ENCODE measurements at regions not wholly inside any gene's neighbourhood (a gene's known extent, or its start where the extent isn't known, plus 50 kb on each side); places are given as distances from the start of the nearest gene placed in this dataset.

GRCh38 chr3:154718053-154718452 lies 288.1 kb upstream of the GPR149 start:
- 0 to 100% (median 18%) methylated on average over 1 of the region's 1 CpG; no CpG with 5 or more reads in 2 of the 10 experiments for WGBS, 10 experiments

DNA sequence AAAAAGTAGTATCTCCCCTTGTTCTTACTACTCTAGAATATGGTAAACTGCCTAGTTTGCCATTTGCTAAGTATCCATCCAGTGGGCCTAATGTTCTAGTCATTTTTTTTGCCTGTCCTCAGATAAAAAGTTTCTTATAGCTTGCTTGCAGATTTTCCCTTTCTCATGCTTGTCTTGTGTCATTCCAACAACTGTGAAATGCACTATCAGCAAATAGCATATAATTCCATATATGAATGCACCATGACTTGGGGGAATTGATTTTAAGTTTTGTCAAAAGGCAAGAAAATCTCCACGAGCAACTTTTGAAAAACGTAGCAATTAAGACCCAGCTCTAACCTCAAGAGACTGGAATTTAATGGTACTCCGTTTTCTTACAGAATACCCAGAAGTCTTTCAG lies 286.2 kb upstream of the GPR149 start:
- in situ Hi-C loops (cut with MboI; ENCODE audit: low pct_unique_long_range_greater_than_20kb in 2 of 9, low sequenced_read_pairs in 9 of 9, unreplicated experiment in 9 of 9), result no loop called here
- H3K4me1 ChIP-seq (replicated peaks in 1 of 2), result no peaks in the 10 kb centered on the region
- H3K27ac ChIP-seq, result no peak overlapping the region
- no peak for ATAC-seq (replicated peaks in 6 of 8)
- WGBS, 10 experiments, result 50 to 100% (median 84%) methylated on average over 1 to 3 of the region's 3 CpGs; no CpG with 5 or more reads in 1 of the 10 experiments
- H3K4me3 ChIP-seq, result no peak overlapping the region

More at GRCh38 chr3:154718053-154718452, 288.1 kb upstream of the GPR149 start:
- no peak for ATAC-seq (replicated peaks in 6 of 8)
- no peak overlapping the region for H3K27ac ChIP-seq
- no peaks in the 10 kb centered on the region for H3K4me1 ChIP-seq (replicated peaks in 1 of 2)
- H3K4me3 ChIP-seq, result no peak overlapping the region
- in situ Hi-C loops (cut with MboI; ENCODE audit: low pct_unique_long_range_greater_than_20kb in 2 of 9, low sequenced_read_pairs in 9 of 9, unreplicated experiment in 9 of 9), result no loop called here

DNA sequence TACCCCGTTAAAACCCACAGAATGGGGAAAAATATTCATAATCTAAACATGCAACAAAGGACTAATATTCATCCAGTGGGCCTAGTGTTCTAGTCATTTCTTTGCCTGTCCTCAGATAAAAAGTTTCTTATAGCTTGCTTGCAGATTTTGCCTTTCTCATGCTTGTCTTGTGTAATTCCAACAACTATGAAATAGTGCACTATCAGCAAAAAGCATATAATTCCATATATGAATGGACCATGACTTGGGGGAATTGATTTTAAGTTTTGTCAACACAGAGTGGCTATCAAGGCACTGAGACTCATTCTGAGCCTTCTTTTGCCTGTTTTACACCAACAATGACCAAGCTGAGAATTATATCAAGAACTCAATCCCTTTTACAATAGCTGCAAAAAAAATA lies 278.6 kb upstream of the GPR149 start:
- Histone ChIP-seq H3K27ac (no peak overlapping the region), H3K4me1 (replicated peaks in 1 of 2) (no peaks in the 10 kb centered on the region), H3K4me3 (no peak overlapping the region)
- ATAC-seq (replicated peaks in 6 of 8), result no peak
- in situ Hi-C loops (cut with MboI; ENCODE audit: low pct_unique_long_range_greater_than_20kb in 2 of 9, low sequenced_read_pairs in 9 of 9, unreplicated experiment in 9 of 9), result no loop called here
- WGBS, 10 experiments, result 0 to 100% (median 55%) methylated on average over 1 of the region's 1 CpG; no CpG with 5 or more reads in 4 of the 10 experiments

GRCh38 chr3:154701055-154701454 lies 271.1 kb upstream of the GPR149 start:
- WGBS, 10 experiments, result 69 to 100% (median 88%) methylated on average over 1 to 3 of the region's 3 CpGs; no CpG with 5 or more reads in 1 of the 10 experiments
- H3K4me1 ChIP-seq (replicated peaks in 1 of 2), result no peaks in the 10 kb centered on the region
- H3K27ac ChIP-seq, result no peak overlapping the region
- ATAC-seq (replicated peaks in 6 of 8), result no peak
- in situ Hi-C loops (cut with MboI; ENCODE audit: low pct_unique_long_range_greater_than_20kb in 2 of 9, low sequenced_read_pairs in 9 of 9, unreplicated experiment in 9 of 9), result no loop called here
- H3K4me3 ChIP-seq, result no peak overlapping the region

- in situ Hi-C loops (cut with MboI; ENCODE audit: low pct_unique_long_range_greater_than_20kb in 2 of 9, low sequenced_read_pairs in 9 of 9, unreplicated experiment in 9 of 9), result no loop called here
- Histone ChIP-seq H3K27ac (no peak overlapping the region), H3K4me1 (replicated peaks in 1 of 2) (no peaks in the 10 kb centered on the region), H3K4me3 (no peak overlapping the region)
- no peak for ATAC-seq (replicated peaks in 6 of 8)
Measured at GRCh38 chr3:154690413-154690812, 260.4 kb upstream of the GPR149 start.

DNA sequence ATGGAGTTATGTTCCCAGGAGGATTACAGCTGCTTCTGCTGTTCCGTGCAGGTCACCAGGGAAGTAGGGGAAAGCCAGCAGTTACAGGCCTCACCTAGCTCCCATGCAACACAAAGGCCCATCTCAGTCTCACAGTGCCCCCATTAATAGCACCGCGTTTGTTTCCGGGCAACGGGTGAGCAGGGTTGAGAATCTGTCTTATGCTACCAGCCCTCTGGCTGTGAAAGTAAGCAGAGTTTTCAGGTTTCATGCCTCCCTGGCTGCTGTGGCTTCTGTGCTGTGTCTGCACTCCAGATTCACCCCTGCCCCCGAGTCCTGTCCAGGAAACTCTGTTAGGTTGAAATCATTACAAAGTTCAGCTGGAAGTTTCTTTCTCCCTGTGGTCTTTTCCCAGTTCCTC lies 254.4 kb upstream of the GPR149 start:
- H3K4me3 ChIP-seq, result no peak overlapping the region
- H3K27ac ChIP-seq, result no peak overlapping the region
- in situ Hi-C loops (cut with MboI; ENCODE audit: low pct_unique_long_range_greater_than_20kb in 2 of 9, low sequenced_read_pairs in 9 of 9, unreplicated experiment in 9 of 9), result no loop called here
- H3K4me1 ChIP-seq (replicated peaks in 1 of 2), result peaks cover 0 to 3% of the 10 kb centered on the region in 2 donors
- ATAC-seq (replicated peaks in 6 of 8), result peak in 3 of 8 experiments; percentile 38 to 99 (median 59)
- WGBS, 10 experiments, result 0 to 100% (median 67%) methylated on average over 1 to 3 of the region's 6 CpGs; no CpG with 5 or more reads in 4 of the 10 experiments

- WGBS, 10 experiments, result 63 to 100% (median 87%) methylated on average over 1 to 3 of the region's 3 CpGs; no CpG with 5 or more reads in 6 of the 10 experiments
- Histone ChIP-seq H3K4me1 (replicated peaks in 1 of 2) (peaks cover 0 to 3% of the 10 kb centered on the region in 2 donors), H3K4me3 (no peak overlapping the region), H3K27ac (no peak overlapping the region)
- ATAC-seq (replicated peaks in 6 of 8), result no peak
- in situ Hi-C loops (cut with MboI; ENCODE audit: low pct_unique_long_range_greater_than_20kb in 2 of 9, low sequenced_read_pairs in 9 of 9, unreplicated experiment in 9 of 9), result no loop called here
Measured at GRCh38 chr3:154684021-154684420, 254.0 kb upstream of the GPR149 start.

DNA sequence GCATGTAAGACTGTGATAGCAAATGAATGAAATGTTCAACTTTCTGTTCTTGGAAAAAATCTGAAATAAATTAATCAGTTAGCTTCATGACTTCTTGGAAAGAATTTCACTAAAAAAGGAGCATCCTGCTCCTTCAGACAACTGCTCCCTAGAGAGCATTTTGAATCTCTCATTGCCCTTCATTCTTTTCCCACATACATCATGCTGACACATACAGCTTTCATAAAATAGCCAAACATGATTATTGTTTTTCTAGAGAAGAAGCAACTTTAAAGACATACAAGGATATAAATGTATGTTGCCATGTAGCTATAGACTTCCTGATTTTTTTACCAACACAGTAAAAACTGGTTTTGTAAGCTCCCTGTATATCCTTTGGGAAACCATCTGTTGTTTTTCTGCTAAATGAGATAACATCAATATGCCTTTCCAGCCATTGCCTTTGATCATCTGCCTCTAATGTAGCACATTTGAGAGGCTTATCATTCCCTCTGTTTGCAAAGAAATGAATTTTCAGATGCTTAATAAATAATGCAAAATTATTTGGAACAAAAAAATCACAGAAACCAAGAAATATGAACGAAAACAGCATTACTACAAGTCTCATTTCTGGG lies 248.2 kb upstream of the GPR149 start:
- WGBS, 10 experiments, result 0 to 100% (median 81%) methylated on average over 1 of the region's 1 CpG; no CpG with 5 or more reads in 2 of the 10 experiments
- ATAC-seq (replicated peaks in 6 of 8), result peak in 3 of 8 experiments; percentile 41 to 74 (median 70)
- H3K4me3 ChIP-seq, result no peak overlapping the region
- H3K4me1 ChIP-seq (replicated peaks in 1 of 2), result peaks cover 0 to 11% of the 10 kb centered on the region in 2 donors
- no peak overlapping the region for H3K27ac ChIP-seq
- in situ Hi-C loops (cut with MboI; ENCODE audit: low pct_unique_long_range_greater_than_20kb in 2 of 9, low sequenced_read_pairs in 9 of 9, unreplicated experiment in 9 of 9), result no loop called here

DNA sequence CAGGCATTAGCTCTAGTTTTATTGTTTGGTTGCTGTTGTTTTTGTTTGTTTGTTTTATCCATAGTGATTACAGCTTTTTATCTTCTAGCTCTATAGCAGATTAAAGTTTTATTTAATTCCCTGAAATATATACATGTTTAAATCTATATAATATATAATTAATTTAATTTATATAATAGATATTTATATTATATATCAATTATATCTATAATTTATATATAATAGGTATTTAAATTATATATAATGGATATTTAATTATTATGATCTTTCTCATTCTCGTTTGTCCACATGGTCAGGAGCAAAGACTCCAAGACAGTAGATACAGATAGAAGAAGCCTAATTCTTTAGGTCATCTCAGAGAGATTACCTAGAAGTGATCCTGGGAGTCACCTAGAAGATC lies 238.8 kb upstream of the GPR149 start:
- Histone ChIP-seq H3K4me1 (replicated peaks in 1 of 2) (peaks cover 0 to 17% of the 10 kb centered on the region in 2 donors), H3K4me3 (no peak overlapping the region), H3K27ac (no peak overlapping the region)
- WGBS, 10 experiments, result 0 to 100% (median 56%) methylated on average over 1 of the region's 1 CpG; no CpG with 5 or more reads in 3 of the 10 experiments
- ATAC-seq (replicated peaks in 6 of 8), result no peak
- in situ Hi-C loops (cut with MboI; ENCODE audit: low pct_unique_long_range_greater_than_20kb in 2 of 9, low sequenced_read_pairs in 9 of 9, unreplicated experiment in 9 of 9), result no loop called here

DNA sequence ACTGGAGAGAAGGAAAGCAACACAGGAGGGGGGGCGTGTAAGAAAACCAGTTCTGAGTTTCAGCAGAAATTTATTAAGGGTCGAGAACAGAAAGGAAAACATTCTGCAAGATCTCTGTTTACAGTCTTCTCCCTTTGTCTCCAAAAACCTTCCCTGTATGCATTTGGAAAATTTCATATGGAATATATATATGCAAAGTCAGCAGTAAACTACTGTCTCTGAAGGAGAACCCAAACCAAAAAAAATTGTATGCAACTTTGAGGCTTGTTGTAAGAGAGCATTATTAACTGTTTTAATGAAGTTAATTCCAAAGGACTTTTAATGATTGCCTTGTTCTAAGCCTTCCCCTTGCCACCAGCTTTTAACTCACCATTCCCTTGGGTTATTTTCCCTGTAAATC lies 238.2 kb upstream of the GPR149 start:
- H3K27ac ChIP-seq, result no peak overlapping the region
- in situ Hi-C loops (cut with MboI; ENCODE audit: low pct_unique_long_range_greater_than_20kb in 2 of 9, low sequenced_read_pairs in 9 of 9, unreplicated experiment in 9 of 9), result no loop called here

DNA sequence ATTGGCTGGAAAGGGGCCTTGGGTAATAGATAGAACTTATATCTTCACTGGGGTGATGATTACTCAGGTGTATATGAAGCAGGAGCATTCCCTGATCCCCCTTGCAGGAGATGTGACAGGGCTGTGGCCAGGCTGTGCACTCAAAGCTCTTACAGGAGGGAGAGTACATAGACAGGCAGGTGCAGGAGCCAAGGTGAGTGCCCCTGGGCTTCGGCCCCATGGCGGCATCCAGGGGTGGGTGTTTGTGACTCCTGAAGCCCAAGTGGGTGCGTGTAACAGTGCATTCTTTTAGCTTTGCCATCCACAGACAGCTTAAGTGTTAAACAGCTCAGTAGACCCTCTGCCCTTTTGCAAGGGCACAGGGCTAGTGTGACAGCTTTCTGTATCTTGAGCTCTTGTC lies 236.6 kb upstream of the GPR149 start:
- Histone ChIP-seq H3K27ac (no peak overlapping the region), H3K4me3 (no peak overlapping the region), H3K4me1 (replicated peaks in 1 of 2) (peaks cover 0 to 18% of the 10 kb centered on the region in 2 donors)
- in situ Hi-C loops (cut with MboI; ENCODE audit: low pct_unique_long_range_greater_than_20kb in 2 of 9, low sequenced_read_pairs in 9 of 9, unreplicated experiment in 9 of 9), result no loop called here
- WGBS, 10 experiments, result 20 to 100% (median 100%) methylated on average over 1 to 3 of the region's 3 CpGs; no CpG with 5 or more reads in 4 of the 10 experiments
- no peak for ATAC-seq (replicated peaks in 6 of 8)

More for the DNA sequence above, 238.2 kb upstream of the GPR149 start:
- H3K4me1 ChIP-seq (replicated peaks in 1 of 2), result peaks cover 0 to 18% of the 10 kb centered on the region in 2 donors
- WGBS, 10 experiments, result 0 to 83% (median 57%) methylated on average over 1 to 2 of the region's 2 CpGs
- no peak overlapping the region for H3K4me3 ChIP-seq
- no peak for ATAC-seq (replicated peaks in 6 of 8)

GRCh38 chr3:154664714-154665113 lies 234.7 kb upstream of the GPR149 start:
- Histone ChIP-seq H3K4me3 (no peak overlapping the region), H3K27ac (no peak overlapping the region), H3K4me1 (replicated peaks in 1 of 2) (peaks cover 4 to 32% of the 10 kb centered on the region in 2 donors)
- in situ Hi-C loops (cut with MboI; ENCODE audit: low pct_unique_long_range_greater_than_20kb in 2 of 9, low sequenced_read_pairs in 9 of 9, unreplicated experiment in 9 of 9), result no loop called here
- peak in 3 of 8 experiments; percentile 32 to 60 (median 52) for ATAC-seq (replicated peaks in 6 of 8)

DNA sequence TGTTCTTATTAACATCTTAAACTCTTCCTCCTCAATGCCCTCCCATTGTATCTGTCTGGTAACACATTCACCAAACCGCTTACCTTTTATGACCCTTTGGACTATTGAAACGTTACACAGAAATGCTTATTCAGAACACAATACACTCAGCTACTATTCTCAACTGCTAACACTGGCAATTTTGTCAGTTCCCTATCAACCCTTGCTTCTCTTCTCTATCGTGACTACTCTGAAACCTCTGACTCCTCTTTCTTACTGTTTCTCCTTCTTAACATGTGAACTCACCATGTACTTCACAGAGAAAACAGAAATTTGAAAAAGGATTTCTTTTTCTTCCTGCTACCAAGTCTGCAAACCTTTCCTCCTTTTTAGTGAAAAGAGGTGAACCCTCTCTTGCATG lies 232.9 kb upstream of the GPR149 start:
- H3K4me1 ChIP-seq (replicated peaks in 1 of 2), result peaks cover 11 to 51% of the 10 kb centered on the region in 2 donors
- in situ Hi-C loops (cut with MboI; ENCODE audit: low pct_unique_long_range_greater_than_20kb in 2 of 9, low sequenced_read_pairs in 9 of 9, unreplicated experiment in 9 of 9), result no loop called here
- WGBS, 10 experiments, result 14 to 75% (median 51%) methylated on average over 2 to 3 of the region's 3 CpGs; no CpG with 5 or more reads in 1 of the 10 experiments
- H3K27ac ChIP-seq, result no peak overlapping the region
- ATAC-seq (replicated peaks in 6 of 8), result no peak
- H3K4me3 ChIP-seq, result no peak overlapping the region

DNA sequence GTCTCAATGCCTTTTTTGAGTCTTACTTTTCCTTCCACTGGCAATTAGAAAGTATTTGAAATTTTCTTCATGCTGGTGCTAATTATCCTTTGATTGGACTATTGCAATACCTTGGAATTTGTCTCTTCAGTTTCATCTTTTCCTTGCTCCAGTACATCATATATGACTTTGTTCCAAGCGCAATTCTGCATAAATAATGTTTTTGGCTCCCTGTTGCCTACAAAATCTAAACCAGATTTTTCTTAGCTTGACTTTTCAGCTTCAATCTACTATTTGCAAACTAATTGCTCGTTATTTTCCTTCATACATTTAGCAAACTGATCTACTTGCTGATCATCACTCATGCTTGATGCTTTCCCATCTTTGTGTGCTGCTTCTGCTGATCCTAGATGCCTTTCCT lies 230.8 kb upstream of the GPR149 start:
- Histone ChIP-seq H3K4me1 (replicated peaks in 1 of 2) (peaks cover 26 to 61% of the 10 kb centered on the region in 2 donors), H3K27ac (no peak overlapping the region), H3K4me3 (no peak overlapping the region)
- ATAC-seq (replicated peaks in 6 of 8), result no peak
- 0 to 100% (median 75%) methylated on average over 1 to 2 of the region's 2 CpGs; no CpG with 5 or more reads in 1 of the 10 experiments for WGBS, 10 experiments
- in situ Hi-C loops (cut with MboI; ENCODE audit: low pct_unique_long_range_greater_than_20kb in 2 of 9, low sequenced_read_pairs in 9 of 9, unreplicated experiment in 9 of 9), result no loop called here
